ENCODE measurements at regions not wholly inside any gene's neighbourhood (a gene's known extent, or its start where the extent isn't known, plus 50 kb on each side); places are given as distances from the start of the nearest gene placed in this dataset.

GRCh38 chr3:40645883-40646282, 121.1 kb downstream of the ZNF621 start:
- no peak for TF ChIP-seq POLR2AphosphoS5 (IDR thresholded peaks at IDR 0.05)
- no peak for TF ChIP-seq POLR2A (IDR thresholded peaks at IDR 0.05)
- TF ChIP-seq, protein P1, sequence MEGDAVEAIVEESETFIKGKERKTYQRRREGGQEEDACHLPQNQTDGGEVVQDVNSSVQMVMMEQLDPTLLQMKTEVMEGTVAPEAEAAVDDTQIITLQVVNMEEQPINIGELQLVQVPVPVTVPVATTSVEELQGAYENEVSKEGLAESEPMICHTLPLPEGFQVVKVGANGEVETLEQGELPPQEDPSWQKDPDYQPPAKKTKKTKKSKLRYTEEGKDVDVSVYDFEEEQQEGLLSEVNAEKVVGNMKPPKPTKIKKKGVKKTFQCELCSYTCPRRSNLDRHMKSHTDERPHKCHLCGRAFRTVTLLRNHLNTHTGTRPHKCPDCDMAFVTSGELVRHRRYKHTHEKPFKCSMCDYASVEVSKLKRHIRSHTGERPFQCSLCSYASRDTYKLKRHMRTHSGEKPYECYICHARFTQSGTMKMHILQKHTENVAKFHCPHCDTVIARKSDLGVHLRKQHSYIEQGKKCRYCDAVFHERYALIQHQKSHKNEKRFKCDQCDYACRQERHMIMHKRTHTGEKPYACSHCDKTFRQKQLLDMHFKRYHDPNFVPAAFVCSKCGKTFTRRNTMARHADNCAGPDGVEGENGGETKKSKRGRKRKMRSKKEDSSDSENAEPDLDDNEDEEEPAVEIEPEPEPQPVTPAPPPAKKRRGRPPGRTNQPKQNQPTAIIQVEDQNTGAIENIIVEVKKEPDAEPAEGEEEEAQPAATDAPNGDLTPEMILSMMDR (IDR thresholded peaks at IDR 0.05): no peak
- TF ChIP-seq EP300 (IDR thresholded peaks at IDR 0.05): no peak
- no peak overlapping the region for H3K4me3 ChIP-seq
- intact Hi-C loops (cut with DNase I; ENCODE audit: low total_unique reads): no loop called here
- DNase-seq: peak in 1 of 2 donors; percentile 34
- H3K27me3 ChIP-seq: no peaks in the 10 kb centered on the region
- no peaks in the 10 kb centered on the region for H3K4me1 ChIP-seq
- 50 to 74% (median 65%) methylated on average over 3 of the region's 3 CpGs for WGBS, 5 donors
- no peaks in the 10 kb centered on the region for H3K36me3 ChIP-seq
- no peak overlapping the region for H3K27ac ChIP-seq
- no peaks in the 10 kb centered on the region for H3K9me3 ChIP-seq

GRCh38 chr3:40649346-40649745, 124.6 kb downstream of the ZNF621 start:
- 77 to 92% (median 90%) methylated on average over 4 of the region's 4 CpGs for WGBS, 5 donors
- Histone ChIP-seq H3K9me3 (no peaks in the 10 kb centered on the region), H3K36me3 (no peaks in the 10 kb centered on the region), H3K4me1 (no peaks in the 10 kb centered on the region), H3K27ac (no peak overlapping the region), H3K27me3 (no peaks in the 10 kb centered on the region), H3K4me3 (no peak overlapping the region)
- TF ChIP-seq EP300 (IDR thresholded peaks at IDR 0.05): no peak
- TF ChIP-seq, protein P1 (IDR thresholded peaks at IDR 0.05): no peak
- TF ChIP-seq POLR2A (IDR thresholded peaks at IDR 0.05): no peak
- DNase-seq: no peak
- intact Hi-C loops (cut with DNase I; ENCODE audit: low total_unique reads): no loop called here

DNA sequence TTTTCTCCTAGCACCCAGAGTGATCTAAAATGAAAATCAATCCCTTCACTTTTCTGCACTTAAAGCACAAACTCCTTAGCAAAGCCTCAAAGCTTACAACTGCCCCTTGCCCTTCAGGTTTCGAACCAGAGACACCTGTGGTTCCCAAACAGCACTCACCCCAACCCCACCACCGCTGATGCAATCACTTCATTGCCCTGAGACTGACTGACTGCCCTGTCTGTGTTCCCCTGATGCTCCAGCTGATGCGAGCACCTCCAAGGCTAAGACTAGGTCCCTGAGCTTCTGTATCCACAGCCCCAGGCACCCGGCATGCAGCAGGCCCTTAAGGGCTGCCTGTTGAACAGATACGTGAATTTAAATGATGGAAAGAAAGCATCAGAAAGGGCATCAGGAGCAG, 127.3 kb downstream of the ZNF621 start:
- H3K4me1 ChIP-seq: no peaks in the 10 kb centered on the region
- H3K27ac ChIP-seq: no peak overlapping the region
- H3K36me3 ChIP-seq: no peaks in the 10 kb centered on the region
- no peak overlapping the region for H3K4me3 ChIP-seq
- H3K27me3 ChIP-seq: no peaks in the 10 kb centered on the region
- whole genome bisulfite sequencing, 5 donors: 89 to 92% (median 90%) methylated on average over 5 of the region's 5 CpGs
- intact Hi-C loops (cut with DNase I; ENCODE audit: low total_unique reads): no loop called here
- no peaks in the 10 kb centered on the region for H3K9me3 ChIP-seq
- TF ChIP-seq POLR2AphosphoS5 (IDR thresholded peaks at IDR 0.05): no peak
- no peak for TF ChIP-seq POLR2A (IDR thresholded peaks at IDR 0.05)
- TF ChIP-seq EP300 (IDR thresholded peaks at IDR 0.05): no peak
- TF ChIP-seq, protein P1 (IDR thresholded peaks at IDR 0.05): no peak
- DNase-seq: no peak

DNA sequence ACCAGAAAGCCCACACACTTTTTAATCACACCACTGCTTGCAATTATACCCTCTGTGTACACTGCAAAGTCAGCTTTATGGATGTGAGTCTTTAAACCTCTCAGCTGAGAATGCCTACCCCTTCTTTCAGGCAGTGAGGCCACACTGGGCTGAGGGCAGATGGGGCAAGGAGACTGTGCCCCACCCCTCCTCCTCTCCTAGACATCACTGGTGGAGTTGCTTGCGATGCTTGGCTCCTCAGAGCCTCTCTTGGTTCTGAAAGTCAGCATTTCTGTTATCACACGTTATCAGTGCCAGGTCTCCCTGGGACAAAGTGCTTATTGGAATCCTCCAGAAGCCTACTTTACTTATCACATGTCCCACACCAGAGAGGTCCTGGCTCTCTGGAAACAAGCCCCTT, 128.2 kb downstream of the ZNF621 start:
- no peak for DNase-seq
- Histone ChIP-seq H3K4me3 (no peak overlapping the region), H3K27me3 (no peaks in the 10 kb centered on the region), H3K36me3 (no peaks in the 10 kb centered on the region), H3K9me3 (no peaks in the 10 kb centered on the region), H3K4me1 (no peaks in the 10 kb centered on the region), H3K27ac (no peak overlapping the region)
- intact Hi-C loops (cut with DNase I; ENCODE audit: low total_unique reads): no loop called here
- WGBS, 5 donors: 46 to 67% (median 49%) methylated on average over 2 of the region's 2 CpGs
- no peak for TF ChIP-seq POLR2AphosphoS5 (IDR thresholded peaks at IDR 0.05)
- TF ChIP-seq EP300 (IDR thresholded peaks at IDR 0.05): no peak
- TF ChIP-seq POLR2A (IDR thresholded peaks at IDR 0.05): no peak
- TF ChIP-seq, protein P1 (IDR thresholded peaks at IDR 0.05): no peak
